ENCODE measurements at regions not wholly inside any gene's neighbourhood (a gene's known extent, or its start where the extent isn't known, plus 50 kb on each side); places are given as distances from the start of the nearest gene placed in this dataset.

- no peak for TF ChIP-seq CCAR2 (IDR thresholded peaks at IDR 0.05; ENCODE audit: low read depth, low read length)
- TF ChIP-seq CTCF (IDR thresholded peaks at IDR 0.05 in 2 of 3, conservative IDR thresholded peaks at IDR 0.05 in 1 of 3; ENCODE audit: insufficient read depth in 2 of 3, low read depth in 1 of 3, low read length in 3 of 3), result no peak
- TF ChIP-seq FOXK1 (CRISPR knock-in tag; IDR thresholded peaks at IDR 0.05; ENCODE audit: borderline replicate concordance), result no peak
- TF ChIP-seq FOXK2 (conservative IDR thresholded peaks at IDR 0.05 in 1 of 2, IDR thresholded peaks at IDR 0.05 in 1 of 2; ENCODE audit: low read depth in 2 of 2), result no peak
- TF ChIP-seq PBX2 (CRISPR knock-in tag; IDR thresholded peaks at IDR 0.05; ENCODE audit: low read depth), result no peak
- TF ChIP-seq PBX2 (tag; conservative IDR thresholded peaks at IDR 0.05; ENCODE audit: low read depth), result no peak
- TF ChIP-seq ZNF184 (CRISPR knock-in tag; IDR thresholded peaks at IDR 0.05), result no peak
Observed at GRCh38 chr20:12598894-12599293, 409.9 kb upstream of the SPTLC3 start.
